ENCODE measurements at regions not wholly inside any gene's neighbourhood (a gene's known extent, or its start where the extent isn't known, plus 50 kb on each side); places are given as distances from the start of the nearest gene placed in this dataset.

DNA sequence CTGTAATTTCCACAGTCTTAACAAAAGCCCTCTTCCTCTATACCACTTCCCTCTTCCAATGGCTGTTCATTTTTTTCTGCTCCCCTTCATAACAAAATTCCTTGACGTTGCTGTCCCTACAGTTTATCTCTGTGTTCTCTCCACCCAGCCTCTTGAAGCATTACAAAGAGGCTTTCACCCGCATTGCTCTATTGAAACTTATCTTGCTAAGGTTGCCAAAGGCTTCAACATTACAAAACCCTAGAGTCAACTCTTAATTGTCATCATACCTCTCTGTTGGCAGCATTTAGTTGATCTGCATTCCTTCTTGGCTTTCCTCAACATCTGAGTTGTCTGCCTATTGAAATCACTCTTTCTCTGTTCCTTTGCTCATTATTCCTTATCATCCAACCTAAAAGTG is 1055.7 kb downstream of the JRKL start:
- TF ChIP-seq, protein P1, sequence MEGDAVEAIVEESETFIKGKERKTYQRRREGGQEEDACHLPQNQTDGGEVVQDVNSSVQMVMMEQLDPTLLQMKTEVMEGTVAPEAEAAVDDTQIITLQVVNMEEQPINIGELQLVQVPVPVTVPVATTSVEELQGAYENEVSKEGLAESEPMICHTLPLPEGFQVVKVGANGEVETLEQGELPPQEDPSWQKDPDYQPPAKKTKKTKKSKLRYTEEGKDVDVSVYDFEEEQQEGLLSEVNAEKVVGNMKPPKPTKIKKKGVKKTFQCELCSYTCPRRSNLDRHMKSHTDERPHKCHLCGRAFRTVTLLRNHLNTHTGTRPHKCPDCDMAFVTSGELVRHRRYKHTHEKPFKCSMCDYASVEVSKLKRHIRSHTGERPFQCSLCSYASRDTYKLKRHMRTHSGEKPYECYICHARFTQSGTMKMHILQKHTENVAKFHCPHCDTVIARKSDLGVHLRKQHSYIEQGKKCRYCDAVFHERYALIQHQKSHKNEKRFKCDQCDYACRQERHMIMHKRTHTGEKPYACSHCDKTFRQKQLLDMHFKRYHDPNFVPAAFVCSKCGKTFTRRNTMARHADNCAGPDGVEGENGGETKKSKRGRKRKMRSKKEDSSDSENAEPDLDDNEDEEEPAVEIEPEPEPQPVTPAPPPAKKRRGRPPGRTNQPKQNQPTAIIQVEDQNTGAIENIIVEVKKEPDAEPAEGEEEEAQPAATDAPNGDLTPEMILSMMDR (IDR thresholded peaks at IDR 0.05; ENCODE audit: insufficient read depth, low read length, poor library complexity, severe bottlenecking) = no peak
- TF ChIP-seq EZH2phosphoT487 (conservative IDR thresholded peaks at IDR 0.05; ENCODE audit: low read length) = no peak
